MM.1S (cell line): ENCODE measurements at regions not wholly inside any gene's neighbourhood (a gene's known extent, or its start where the extent isn't known, plus 50 kb on each side); places are given as distances from the start of the nearest gene placed in this dataset.

ENCODE experiments used
- EZH2 ChIP-seq: fragments of 300-600 bp; sonication (generic); optimal IDR thresholded peaks from 2 replicates; pipeline ENCODE3; 2017; ENCODE audit warnings: low read depth, mild to moderate bottlenecking, antibody characterized with exemption, low read length, mixed read lengths
- EZH2phosphoT487 ChIP-seq: fragments of 300-600 bp; sonication (generic); IDR thresholded peaks from 2 replicates; pipeline ENCODE4 v1.6.1; 2018; ENCODE audit warnings: antibody characterized with exemption, low read length
- TF ChIP-seq, protein P1 (sequence below): fragments of 300-600 bp; sonication (generic); IDR thresholded peaks from 2 replicates; pipeline ENCODE4 v1.5.1; 2016; ENCODE audit warnings: antibody characterized with exemption, low read length, mixed read lengths

- TF ChIP-seq, protein P1, sequence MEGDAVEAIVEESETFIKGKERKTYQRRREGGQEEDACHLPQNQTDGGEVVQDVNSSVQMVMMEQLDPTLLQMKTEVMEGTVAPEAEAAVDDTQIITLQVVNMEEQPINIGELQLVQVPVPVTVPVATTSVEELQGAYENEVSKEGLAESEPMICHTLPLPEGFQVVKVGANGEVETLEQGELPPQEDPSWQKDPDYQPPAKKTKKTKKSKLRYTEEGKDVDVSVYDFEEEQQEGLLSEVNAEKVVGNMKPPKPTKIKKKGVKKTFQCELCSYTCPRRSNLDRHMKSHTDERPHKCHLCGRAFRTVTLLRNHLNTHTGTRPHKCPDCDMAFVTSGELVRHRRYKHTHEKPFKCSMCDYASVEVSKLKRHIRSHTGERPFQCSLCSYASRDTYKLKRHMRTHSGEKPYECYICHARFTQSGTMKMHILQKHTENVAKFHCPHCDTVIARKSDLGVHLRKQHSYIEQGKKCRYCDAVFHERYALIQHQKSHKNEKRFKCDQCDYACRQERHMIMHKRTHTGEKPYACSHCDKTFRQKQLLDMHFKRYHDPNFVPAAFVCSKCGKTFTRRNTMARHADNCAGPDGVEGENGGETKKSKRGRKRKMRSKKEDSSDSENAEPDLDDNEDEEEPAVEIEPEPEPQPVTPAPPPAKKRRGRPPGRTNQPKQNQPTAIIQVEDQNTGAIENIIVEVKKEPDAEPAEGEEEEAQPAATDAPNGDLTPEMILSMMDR, result no peak
- TF ChIP-seq EZH2phosphoT487, result no peak
- no peak for TF ChIP-seq EZH2
Observed at GRCh38 chr2:118244686-118245085, 156.4 kb downstream of the INSIG2 start.
